Stimulated activated effector memory CD8-positive, alpha-beta T cell treated with anti-CD3 and anti-CD28 coated beads, Interleukin-12 subunit alpha, Interleukin-12 subunit beta, amount 100 ng/mL, for 72 hours (primary cell): ENCODE measurements at regions not wholly inside any gene's neighbourhood (a gene's known extent, or its start where the extent isn't known, plus 50 kb on each side); places are given as distances from the start of the nearest gene placed in this dataset.

Experiments used
- ATAC-seq: fragments of 150-1000 bp; cut with Tn5 transposase; 2 replicates; pipeline ENCODE4 v1.10.0; 2021
- DNase-seq, 2 donors: peaks; one replicate each; pipeline ENCODE4 v3.0.0; 2021 to 2022; ENCODE audit warnings: low spot score in 2 of 2
- H3K27ac Mint-ChIP-seq: one replicate; pipeline ENCODE4 v1.8.0; 2022; ENCODE audit warnings: mild to moderate bottlenecking, mixed read lengths
- H3K36me3 Mint-ChIP-seq: one replicate; pipeline ENCODE4 v1.8.0; 2022; ENCODE audit warnings: mild to moderate bottlenecking, mixed read lengths
- H3K4me1 Mint-ChIP-seq: one replicate; pipeline ENCODE4 v1.8.0; 2022; ENCODE audit warnings: mixed read lengths
- H3K4me3 Mint-ChIP-seq: one replicate; pipeline ENCODE4 v1.8.0; 2022; ENCODE audit warnings: mild to moderate bottlenecking, mixed read lengths
- H3K9me3 Mint-ChIP-seq: one replicate; pipeline ENCODE4 v1.8.0; 2022; ENCODE audit warnings: mixed read lengths

DNA sequence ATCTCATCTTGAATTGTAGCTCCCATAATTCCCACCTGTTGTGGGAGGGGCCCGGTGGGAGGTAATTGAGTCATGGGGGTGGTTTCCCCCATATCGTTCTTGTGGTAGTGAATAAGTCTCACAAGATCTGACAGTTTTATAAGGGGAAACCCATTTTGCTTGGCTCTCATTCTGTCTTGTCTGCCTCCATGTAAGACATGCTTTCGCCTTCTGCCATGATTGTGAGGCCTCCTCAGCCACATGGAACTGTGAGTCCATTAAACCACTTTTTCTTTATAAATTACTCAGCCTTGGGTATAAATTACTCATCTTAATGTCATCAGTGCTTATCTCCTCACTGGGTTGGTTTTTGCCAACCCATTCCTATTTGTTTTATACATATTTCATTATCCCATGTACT lies 142.0 kb upstream of the GMDS start:
- no peak overlapping the region for H3K27ac Mint-ChIP-seq
- H3K36me3 Mint-ChIP-seq: no peaks in the 10 kb centered on the region
- no peak overlapping the region for H3K4me3 Mint-ChIP-seq
- DNase-seq (no peak), ATAC-seq (peak; percentile 83)
- H3K4me1 Mint-ChIP-seq: peaks cover 16% of the 10 kb centered on the region
- H3K9me3 Mint-ChIP-seq: peaks cover 10% of the 10 kb centered on the region

DNA sequence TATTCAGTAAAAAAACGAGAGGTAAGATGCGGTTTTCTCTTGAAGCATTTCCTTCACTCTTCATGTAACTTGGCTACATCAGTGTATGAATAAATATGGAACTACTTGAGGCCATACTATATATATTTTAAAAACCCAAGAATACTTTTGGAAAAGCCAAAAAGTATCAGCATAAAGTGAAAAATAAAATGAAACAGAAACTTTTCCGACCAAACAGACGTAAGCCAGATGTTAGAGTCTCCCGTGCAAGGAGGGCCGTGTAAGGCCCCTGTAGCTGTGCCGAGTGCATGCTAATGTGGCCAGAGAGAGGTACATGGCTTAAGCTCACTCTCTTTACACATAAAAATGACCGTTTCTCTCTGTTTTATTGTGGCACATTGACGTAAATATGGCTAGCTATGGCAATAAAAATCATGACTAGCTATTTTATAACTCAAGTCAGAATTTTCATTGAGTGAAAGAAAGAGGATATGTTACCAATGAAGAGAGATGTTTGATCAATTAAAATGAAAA lies 140.1 kb upstream of the GMDS start:
- ATAC-seq: no peak
- H3K36me3 Mint-ChIP-seq: no peaks in the 10 kb centered on the region
- no peak overlapping the region for H3K4me3 Mint-ChIP-seq
- DNase-seq: no peak
- peaks cover 10% of the 10 kb centered on the region for H3K9me3 Mint-ChIP-seq
- peaks cover 16% of the 10 kb centered on the region for H3K4me1 Mint-ChIP-seq
- H3K27ac Mint-ChIP-seq: no peak overlapping the region

DNA sequence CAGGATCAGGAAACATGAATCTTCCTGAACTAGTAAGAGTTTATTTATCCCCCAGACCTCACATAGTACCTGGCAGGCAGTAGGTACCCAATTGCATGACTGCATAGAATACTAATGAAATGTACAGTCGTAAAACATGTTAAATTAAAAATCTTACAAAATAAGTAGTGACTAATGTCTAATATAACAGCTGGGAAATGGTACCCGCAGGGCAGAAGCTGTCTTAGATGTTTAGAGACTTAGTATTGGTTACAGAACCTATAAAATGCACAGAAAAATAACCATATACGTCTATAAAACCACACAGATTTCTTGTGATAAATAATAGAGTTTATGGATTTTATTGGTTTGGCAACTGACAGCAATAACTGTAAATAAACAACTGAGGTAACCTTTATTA lies 139.1 kb upstream of the GMDS start:
- DNase-seq (no peak), ATAC-seq (no peak)
- Mint-ChIP-seq H3K9me3 (peaks cover 10% of the 10 kb centered on the region), H3K4me1 (peaks cover 16% of the 10 kb centered on the region), H3K36me3 (no peaks in the 10 kb centered on the region), H3K27ac (no peak overlapping the region), H3K4me3 (no peak overlapping the region)

DNA sequence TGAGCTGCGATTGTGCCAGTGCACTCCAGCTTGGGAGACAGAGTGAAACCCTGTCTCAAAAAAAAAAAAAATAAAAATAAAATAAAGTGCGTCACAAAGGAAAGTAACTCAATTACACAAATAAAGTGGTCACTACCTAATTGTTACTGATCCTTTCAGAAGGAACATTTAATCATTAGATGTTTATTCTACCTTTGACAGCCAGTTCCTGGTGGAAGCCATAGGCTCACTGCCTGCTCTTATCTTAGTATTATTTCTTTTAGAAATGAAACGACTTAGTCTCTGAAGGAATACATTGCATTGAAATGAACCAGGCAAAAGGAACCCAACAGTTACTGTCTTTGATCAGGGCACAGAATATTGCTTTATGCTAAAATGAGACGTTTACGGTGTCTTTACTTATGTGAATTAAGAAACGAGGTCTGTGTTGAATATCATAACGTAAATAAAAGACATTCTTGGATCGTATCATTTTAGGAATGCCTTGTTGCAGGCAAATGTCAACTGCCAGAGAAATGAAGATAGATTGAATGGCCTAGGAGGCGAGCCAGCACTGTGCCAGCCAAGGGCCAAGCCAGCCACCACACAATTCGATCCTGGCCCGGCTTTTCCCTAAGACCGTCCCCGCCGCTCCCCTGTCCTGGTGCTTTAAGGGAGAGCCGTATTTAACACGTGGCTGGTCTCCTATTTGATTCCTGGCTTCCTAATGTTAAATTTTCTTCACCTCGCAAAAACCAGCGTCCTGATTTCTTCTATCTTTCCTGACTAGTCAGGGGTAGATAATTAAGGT lies 136.7 kb upstream of the GMDS start:
- ATAC-seq (no peak), DNase-seq (no peak)
- Mint-ChIP-seq H3K4me1 (peaks cover 2% of the 10 kb centered on the region), H3K9me3 (peaks cover 4% of the 10 kb centered on the region), H3K27ac (no peak overlapping the region), H3K36me3 (no peaks in the 10 kb centered on the region), H3K4me3 (no peak overlapping the region)

DNA sequence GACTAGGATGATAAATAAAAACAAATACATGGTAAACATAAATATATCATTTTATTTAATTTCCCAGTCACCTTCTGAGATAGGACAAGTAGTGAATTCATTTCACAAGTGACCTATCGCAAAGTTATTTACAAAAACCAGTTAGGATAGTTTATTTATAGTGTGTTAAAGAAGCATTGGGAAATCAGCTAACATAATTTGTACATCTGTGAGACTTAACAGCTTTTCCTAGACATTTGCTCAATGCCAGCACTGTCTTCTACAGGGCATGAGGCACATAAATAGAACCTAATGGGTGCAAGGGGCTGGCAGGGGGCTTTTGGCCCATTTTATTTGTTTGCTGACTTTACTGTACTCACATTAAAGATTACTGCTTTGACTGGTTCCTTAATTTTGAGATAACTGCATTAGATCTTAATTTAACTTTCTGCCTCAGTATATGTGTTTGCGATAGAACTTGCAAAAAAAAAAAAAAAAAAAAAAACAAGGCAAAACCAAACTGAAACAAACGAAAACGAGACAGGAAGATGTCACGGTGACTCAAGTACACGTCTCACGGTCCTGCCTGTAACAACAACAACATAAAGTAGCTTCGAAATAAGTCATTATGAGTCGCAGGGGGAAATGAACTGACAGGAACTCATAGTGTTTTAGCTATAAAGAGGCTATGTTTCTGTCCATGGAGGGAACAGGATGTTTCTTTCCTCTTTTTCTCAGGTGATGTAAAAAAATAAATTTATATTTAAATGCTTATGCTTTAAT lies 133.7 kb upstream of the GMDS start:
- no peaks in the 10 kb centered on the region for H3K36me3 Mint-ChIP-seq
- H3K4me3 Mint-ChIP-seq: no peak overlapping the region
- H3K9me3 Mint-ChIP-seq: no peaks in the 10 kb centered on the region
- DNase-seq: no peak
- peak; percentile 98 for ATAC-seq
- no peak overlapping the region for H3K27ac Mint-ChIP-seq
- no peaks in the 10 kb centered on the region for H3K4me1 Mint-ChIP-seq

DNA sequence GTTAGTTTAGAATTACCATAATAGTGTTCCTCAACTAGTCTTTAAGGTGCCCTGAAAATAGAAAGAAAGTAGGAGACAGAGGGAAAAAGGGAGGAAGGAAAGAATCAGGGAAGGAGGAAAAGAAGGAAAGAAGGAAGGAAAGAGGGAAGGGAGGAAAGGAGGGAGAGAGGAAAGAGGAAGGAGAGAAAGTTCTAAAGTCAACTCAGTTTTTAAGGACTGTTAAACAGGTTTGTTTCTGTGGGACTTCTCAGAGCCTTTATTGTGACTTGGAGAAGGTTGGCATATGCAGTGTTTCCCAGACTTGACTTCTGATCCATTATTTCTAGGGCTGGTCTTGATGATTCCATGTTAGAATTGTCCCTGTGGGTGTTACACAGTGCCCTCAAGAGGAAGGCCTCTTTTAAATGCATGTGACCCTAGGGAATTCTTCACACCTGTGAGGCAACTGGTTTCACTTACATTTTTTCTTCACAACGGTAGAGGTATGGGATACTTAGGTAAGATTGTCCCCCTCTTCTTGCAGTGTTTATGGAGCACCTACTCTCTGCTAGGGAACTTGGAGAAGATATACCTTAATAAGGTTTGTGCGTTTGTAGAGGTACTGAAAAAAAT lies 132.7 kb upstream of the GMDS start:
- ATAC-seq (no peak), DNase-seq (no peak)
- H3K9me3 Mint-ChIP-seq: no peaks in the 10 kb centered on the region
- H3K4me3 Mint-ChIP-seq: no peak overlapping the region
- peak overlapping the region; percentile 3 for H3K27ac Mint-ChIP-seq
- no peaks in the 10 kb centered on the region for H3K36me3 Mint-ChIP-seq
- H3K4me1 Mint-ChIP-seq: no peaks in the 10 kb centered on the region

DNA sequence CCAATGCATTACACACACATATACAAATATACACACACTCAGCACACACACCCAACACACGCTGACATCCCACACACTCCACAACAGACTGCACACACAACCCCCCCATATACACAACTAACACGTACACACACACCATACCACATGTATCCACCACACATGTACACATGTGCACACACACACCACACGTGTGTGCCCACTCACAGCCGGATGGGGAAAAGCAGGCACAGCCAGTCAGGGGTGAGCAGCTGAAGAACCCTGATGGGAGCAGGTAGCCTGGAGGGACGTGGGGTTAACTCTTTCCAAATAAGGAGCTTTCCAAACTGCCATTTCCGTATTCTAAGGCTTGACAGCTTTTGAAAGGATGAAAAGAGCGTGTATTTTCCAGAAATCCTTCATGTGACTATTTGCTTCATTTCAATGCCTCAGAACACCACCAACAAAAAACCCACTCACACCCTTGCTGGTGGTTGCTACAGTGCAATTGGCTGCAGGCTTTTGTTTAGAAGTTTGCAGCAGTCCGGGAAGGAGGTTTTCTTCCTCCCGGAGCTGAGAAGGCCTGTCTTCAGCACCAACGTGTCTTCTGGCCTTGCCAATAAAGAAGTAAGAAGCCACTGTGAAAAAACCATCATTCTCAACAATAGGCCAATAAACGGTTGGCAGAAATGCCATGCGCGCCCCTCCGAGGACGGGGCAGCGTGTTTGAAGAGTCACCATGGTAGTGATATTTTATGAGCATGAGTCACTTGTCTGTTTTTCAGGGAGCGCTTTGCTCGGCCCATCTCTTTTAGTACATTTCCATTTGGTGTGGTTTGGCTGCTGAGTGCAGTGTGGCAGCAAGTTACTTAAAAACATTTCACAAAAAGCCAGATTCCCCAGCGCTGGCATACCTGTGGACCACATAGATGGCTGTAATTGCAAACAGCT lies 131.3 kb upstream of the GMDS start:
- ATAC-seq: no peak

DNA sequence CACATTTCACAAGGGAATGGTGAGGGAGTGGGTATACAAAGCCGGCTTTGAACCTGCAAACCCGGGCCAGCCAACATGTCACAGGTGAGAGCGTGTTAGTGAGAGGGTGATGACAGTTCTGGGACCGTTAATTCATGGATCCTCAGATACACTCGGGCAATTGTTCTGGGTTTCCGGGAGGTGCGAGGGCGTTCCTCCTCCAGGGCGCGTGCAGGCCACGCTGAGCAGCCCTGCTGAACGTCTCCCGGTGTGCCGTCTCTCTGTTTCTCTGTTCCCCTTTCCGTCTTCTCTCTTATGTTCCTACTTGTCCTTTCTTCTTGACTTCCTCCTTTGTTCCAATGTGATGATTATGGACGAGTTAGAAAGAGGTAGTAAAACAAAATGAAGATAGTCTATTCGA lies 130.0 kb upstream of the GMDS start:
- no peak for DNase-seq
- H3K36me3 Mint-ChIP-seq: no peaks in the 10 kb centered on the region
- H3K27ac Mint-ChIP-seq: no peak overlapping the region
- ATAC-seq: no peak
- no peak overlapping the region for H3K4me3 Mint-ChIP-seq
- H3K4me1 Mint-ChIP-seq: no peaks in the 10 kb centered on the region
- H3K9me3 Mint-ChIP-seq: no peaks in the 10 kb centered on the region

More for the DNA sequence above, 131.3 kb upstream of the GMDS start:
- Mint-ChIP-seq H3K4me1 (no peaks in the 10 kb centered on the region), H3K9me3 (no peaks in the 10 kb centered on the region), H3K27ac (no peak overlapping the region), H3K4me3 (no peak overlapping the region), H3K36me3 (no peaks in the 10 kb centered on the region)
- DNase-seq: no peak

DNA sequence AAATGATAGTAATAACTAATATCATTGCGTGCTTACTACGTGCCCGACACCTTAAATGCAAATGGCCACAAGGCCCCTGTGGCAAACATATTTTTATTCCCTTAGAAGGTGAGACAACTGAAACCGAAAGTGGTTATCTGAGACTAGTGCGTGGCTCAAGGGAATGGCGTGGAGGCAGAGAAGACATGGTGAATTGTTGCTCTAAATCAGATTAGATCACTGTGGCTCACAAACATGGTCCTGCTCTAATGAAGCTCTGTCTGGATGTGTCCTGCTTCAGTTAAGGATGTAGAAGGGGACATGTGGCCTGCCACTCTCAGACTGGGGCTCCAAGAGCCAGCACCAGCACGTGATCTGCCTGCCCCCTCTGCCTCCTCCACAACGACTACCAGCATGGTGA lies 124.2 kb upstream of the GMDS start:
- Mint-ChIP-seq H3K36me3 (no peaks in the 10 kb centered on the region), H3K27ac (no peak overlapping the region), H3K4me3 (no peak overlapping the region), H3K4me1 (no peaks in the 10 kb centered on the region), H3K9me3 (no peaks in the 10 kb centered on the region)
- ATAC-seq (no peak), DNase-seq (no peak)

DNA sequence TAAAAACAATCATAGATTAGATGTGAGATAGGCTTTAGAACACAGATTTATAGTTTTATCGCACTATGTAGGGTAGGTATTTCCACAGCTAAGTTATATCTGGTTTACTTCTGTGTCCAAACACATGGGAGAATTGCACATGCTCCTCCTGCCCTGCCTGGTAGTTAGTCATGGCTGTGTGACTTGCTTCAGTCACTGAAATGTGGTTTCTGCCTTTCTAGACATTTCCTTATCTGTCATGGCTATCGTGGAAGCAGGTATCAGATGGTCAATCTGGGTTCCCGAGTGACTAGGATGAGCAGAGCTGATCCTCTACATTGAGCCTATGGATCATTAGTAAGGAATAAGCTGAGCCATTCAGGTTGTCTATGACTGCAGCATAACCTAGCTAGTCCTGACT lies 117.8 kb upstream of the GMDS start:
- H3K4me1 Mint-ChIP-seq: no peaks in the 10 kb centered on the region
- ATAC-seq (no peak), DNase-seq (no peak)
- H3K9me3 Mint-ChIP-seq: no peaks in the 10 kb centered on the region
- no peak overlapping the region for H3K27ac Mint-ChIP-seq
- H3K36me3 Mint-ChIP-seq: no peaks in the 10 kb centered on the region
- H3K4me3 Mint-ChIP-seq: no peak overlapping the region

DNA sequence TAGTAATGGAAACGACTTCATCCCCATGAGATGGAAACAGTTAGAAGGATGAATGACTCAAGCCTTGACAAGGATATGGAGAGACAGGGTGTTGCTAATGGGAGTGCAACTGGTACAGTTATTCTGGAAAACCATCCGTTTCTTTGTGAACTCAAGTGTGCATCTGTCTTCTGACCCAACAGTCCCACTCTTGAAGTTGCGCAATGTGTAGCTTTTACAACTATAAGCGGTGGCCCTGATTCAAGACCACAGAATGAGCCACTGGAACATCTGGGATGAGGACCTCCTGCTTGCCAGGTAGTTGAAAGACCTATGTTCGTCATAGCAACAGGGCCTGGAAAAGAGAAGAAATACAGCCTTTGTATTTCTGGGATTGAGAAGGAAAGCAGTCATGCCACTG lies 115.8 kb upstream of the GMDS start:
- Mint-ChIP-seq H3K27ac (no peak overlapping the region), H3K9me3 (no peaks in the 10 kb centered on the region), H3K4me1 (no peaks in the 10 kb centered on the region), H3K36me3 (no peaks in the 10 kb centered on the region), H3K4me3 (no peak overlapping the region)
- DNase-seq (no peak), ATAC-seq (no peak)

DNA sequence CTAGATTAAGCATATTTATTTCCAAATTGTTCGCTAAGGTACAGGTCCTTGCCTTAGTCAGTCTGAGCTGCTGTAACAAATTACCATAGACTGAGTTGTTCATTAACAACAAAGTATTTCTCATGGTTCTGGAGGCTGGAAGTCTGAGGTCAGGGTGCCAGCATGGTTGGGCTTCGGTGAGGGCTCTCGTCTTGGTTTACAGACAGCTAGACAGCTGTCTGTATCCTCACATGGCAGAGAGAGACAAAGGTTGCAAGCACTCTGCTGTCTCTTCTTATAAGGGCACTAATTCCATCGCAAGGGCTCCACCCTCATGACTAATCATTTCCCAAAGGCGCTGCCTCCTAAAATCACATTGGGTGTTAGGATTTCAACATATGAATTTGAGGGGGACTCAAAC lies 115.3 kb upstream of the GMDS start:
- no peak overlapping the region for H3K27ac Mint-ChIP-seq
- H3K9me3 Mint-ChIP-seq: no peaks in the 10 kb centered on the region
- no peaks in the 10 kb centered on the region for H3K4me1 Mint-ChIP-seq
- no peaks in the 10 kb centered on the region for H3K36me3 Mint-ChIP-seq
- no peak overlapping the region for H3K4me3 Mint-ChIP-seq
- ATAC-seq (no peak), DNase-seq (no peak)

DNA sequence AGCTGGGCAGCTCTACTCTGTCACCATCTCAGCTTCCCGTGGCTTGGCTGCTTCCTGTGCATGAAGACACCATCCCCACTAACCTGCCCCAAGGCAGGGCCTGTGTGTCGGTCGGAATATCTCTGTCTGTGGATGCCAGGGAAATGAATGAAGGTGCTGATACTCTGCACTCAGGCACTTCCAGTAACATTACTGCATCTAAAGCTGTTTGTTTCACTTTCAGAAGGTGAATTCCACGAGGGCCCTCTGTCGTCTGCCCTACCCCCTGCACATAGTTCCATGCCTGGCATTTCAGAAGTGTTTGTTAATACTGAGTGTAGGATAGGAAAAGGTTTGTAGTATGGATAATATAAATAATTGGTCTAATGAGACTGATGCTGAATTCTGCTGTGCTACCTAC lies 114.7 kb upstream of the GMDS start:
- Mint-ChIP-seq H3K4me3 (no peak overlapping the region), H3K27ac (no peak overlapping the region), H3K9me3 (no peaks in the 10 kb centered on the region), H3K4me1 (no peaks in the 10 kb centered on the region), H3K36me3 (no peaks in the 10 kb centered on the region)
- DNase-seq (no peak), ATAC-seq (no peak)

DNA sequence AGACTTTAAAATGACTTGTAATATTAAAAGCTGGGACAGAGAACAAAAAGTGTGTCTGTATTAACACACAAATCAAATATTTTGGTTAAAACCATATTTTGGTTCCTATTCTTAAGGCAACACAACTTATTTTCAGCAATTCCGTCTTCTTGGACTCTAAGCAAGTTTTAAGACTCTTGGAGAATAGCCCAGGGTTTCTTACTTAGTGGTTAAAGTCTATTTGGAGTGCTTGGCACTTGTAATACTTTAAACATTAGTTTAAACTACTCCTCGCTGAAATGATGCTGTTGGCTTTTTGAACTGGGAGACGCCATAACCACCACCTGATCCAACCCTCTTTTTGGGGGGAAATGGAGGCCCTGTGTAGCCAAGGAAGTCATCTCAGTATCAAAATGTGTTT lies 109.7 kb upstream of the GMDS start:
- H3K4me1 Mint-ChIP-seq: no peaks in the 10 kb centered on the region
- no peaks in the 10 kb centered on the region for H3K36me3 Mint-ChIP-seq
- DNase-seq: no peak
- ATAC-seq: no peak
- H3K4me3 Mint-ChIP-seq: no peak overlapping the region
- H3K27ac Mint-ChIP-seq: no peak overlapping the region
- no peaks in the 10 kb centered on the region for H3K9me3 Mint-ChIP-seq

DNA sequence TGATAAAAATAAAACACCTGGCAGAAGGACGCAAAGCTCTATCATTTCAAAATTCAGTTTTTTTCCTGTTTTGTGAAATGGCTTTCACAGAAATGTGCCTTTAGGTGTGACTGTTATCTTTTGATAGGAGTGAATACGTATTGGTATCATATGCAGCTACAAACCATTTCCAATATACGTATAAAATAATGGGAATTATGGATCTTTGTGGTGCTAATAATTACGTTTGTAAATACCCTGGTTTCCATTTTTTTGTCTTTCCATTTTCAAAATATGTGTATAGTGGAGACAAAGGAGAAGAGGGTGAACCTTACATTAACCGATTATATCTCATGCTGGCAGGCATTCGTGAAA lies 108.7 kb upstream of the GMDS start:
- no peaks in the 10 kb centered on the region for H3K9me3 Mint-ChIP-seq

More for the DNA sequence above, 108.7 kb upstream of the GMDS start:
- Mint-ChIP-seq H3K27ac (no peak overlapping the region), H3K4me1 (no peaks in the 10 kb centered on the region), H3K36me3 (no peaks in the 10 kb centered on the region), H3K4me3 (no peak overlapping the region)
- ATAC-seq (no peak), DNase-seq (no peak)
